IMR-90 (cell line): ENCODE measurements at regions not wholly inside any gene's neighbourhood (a gene's known extent, or its start where the extent isn't known, plus 50 kb on each side); places are given as distances from the start of the nearest gene placed in this dataset.

Experiments used
- ATAC-seq: fragments of 200-7000 bp; cut with Tn5 transposase; 2 replicates; pipeline ENCODE4 v1.9.1; 2020; ENCODE audit warnings: low read depth, mild to moderate bottlenecking, moderate library complexity
- BruUV-seq: library from RNA; stranded (reverse); fragments of 400-500 nt; replicated peaks from 2 replicates; lab custom pipeline; 2021; lab: Mats Ljungman, UMichigan
- CTCF ChIA-PET: fragments of 300-600 bp; formaldehyde crosslinking; extraction: SDS; loops from one replicate; lab custom pipeline; 2021; ENCODE audit warnings: antibody characterized with exemption; lab: Yijun Ruan, JAX
- POLR2A ChIA-PET: fragments of 300-600 bp; sonication (Branson Sonifier 250); formaldehyde crosslinking; loops from one replicate; lab custom pipeline; 2022; ENCODE audit warnings: antibody characterized with exemption; ENCODE audit not compliant: unreplicated experiment; lab: Charles Lee
- DNase-seq: peaks from one replicate; pipeline ENCODE4 v3.0.0; 2013
- H2AFZ ChIP-seq: replicated peaks from 2 replicates; pipeline ENCODE3; 2013; ENCODE audit warnings: low read length, mild to moderate bottlenecking; ENCODE audit not compliant: poor library complexity
- H2AK5ac ChIP-seq: 2 replicates; pipeline ENCODE4 v1.6.1; 2013; ENCODE audit warnings: low read depth, low read length, inconsistent platforms
- H2AK9ac ChIP-seq: replicated peaks from 2 replicates; pipeline ENCODE3; 2013; ENCODE audit warnings: mild to moderate bottlenecking, low read depth, low read length, moderate library complexity; ENCODE audit not compliant: poor library complexity
- H2BK120ac ChIP-seq: 2 replicates; pipeline ENCODE4 v1.6.1; 2013; ENCODE audit warnings: low read depth, low read length, inconsistent platforms
- H2BK15ac ChIP-seq: 3 replicates; pipeline ENCODE4 v1.6.1; 2013; ENCODE audit warnings: low read depth, low read length, inconsistent platforms
- H2BK20ac ChIP-seq: 2 replicates; pipeline ENCODE4 v1.6.1; 2013; ENCODE audit warnings: low read depth, mild to moderate bottlenecking, inconsistent platforms, low read length, moderate library complexity
- H2BK5ac ChIP-seq: 2 replicates; pipeline ENCODE4 v1.6.1; 2013; ENCODE audit warnings: mild to moderate bottlenecking, low read depth, low read length, inconsistent platforms; ENCODE audit not compliant: poor library complexity, severe bottlenecking
- H3K14ac ChIP-seq: replicated peaks from 2 replicates; pipeline ENCODE4 v1.6.1; 2013; ENCODE audit warnings: low read depth, low read length, inconsistent platforms
- H3K18ac ChIP-seq: 2 replicates; pipeline ENCODE4 v1.6.1; 2013; ENCODE audit warnings: low read depth, low read length, control low read depth
- H3K23ac ChIP-seq: 2 replicates; pipeline ENCODE4 v1.6.1; 2013; ENCODE audit warnings: low read depth, low read length, inconsistent platforms
- H3K27ac ChIP-seq: 2 replicates; pipeline ENCODE4 v1.5.1; 2013; ENCODE audit warnings: mild to moderate bottlenecking, control low read depth, low read length; ENCODE audit not compliant: insufficient read depth
- H3K27me3 ChIP-seq: 2 replicates; pipeline ENCODE4 v1.6.1; 2013; ENCODE audit warnings: low read length; ENCODE audit not compliant: control insufficient read depth, insufficient read depth
- H3K36me3 ChIP-seq: 2 replicates; pipeline ENCODE4 v1.6.1; 2013; ENCODE audit warnings: low read length, mixed read lengths; ENCODE audit not compliant: control insufficient read depth, insufficient read depth
- H3K4ac ChIP-seq: 2 replicates; pipeline ENCODE4 v1.6.1; 2013; ENCODE audit warnings: low read depth, low read length, inconsistent platforms
- H3K4me1 ChIP-seq: 2 replicates; pipeline ENCODE4 v1.6.1; 2013; ENCODE audit warnings: low read length, mixed read lengths; ENCODE audit not compliant: control insufficient read depth, insufficient read depth
- H3K4me2 ChIP-seq: 2 replicates; pipeline ENCODE4 v1.6.1; 2013; ENCODE audit warnings: low read depth, mild to moderate bottlenecking, control low read depth, low read length, moderate library complexity
- H3K4me3 ChIP-seq: 2 replicates; pipeline ENCODE4 v1.5.1; 2013; ENCODE audit warnings: low read depth, mild to moderate bottlenecking, control low read depth, low read length, moderate library complexity; ENCODE audit not compliant: insufficient read depth
- H3K56ac ChIP-seq: 2 replicates; pipeline ENCODE4 v1.6.1; 2013; ENCODE audit warnings: low read length, inconsistent platforms; ENCODE audit not compliant: insufficient read depth; ENCODE audit errors: extremely low read depth
- H3K79me1 ChIP-seq, 2 experiments: 2 replicates each; pipeline ENCODE4 v1.6.1; 2013; ENCODE audit warnings: low read length in 2 of 2, inconsistent platforms in 1 of 2, low read depth in 1 of 2
- H3K9ac ChIP-seq: 2 replicates; pipeline ENCODE4 v1.6.1; 2013; ENCODE audit warnings: low read depth, low read length, control low read depth
- H3K9me1 ChIP-seq: 2 replicates; pipeline ENCODE4 v1.6.1; 2013; ENCODE audit warnings: low read length, inconsistent platforms; ENCODE audit not compliant: insufficient read depth
- H3K9me3 ChIP-seq: 2 replicates; pipeline ENCODE4 v1.6.1; 2013; ENCODE audit warnings: low read length; ENCODE audit not compliant: control insufficient read depth, insufficient read depth
- H4K20me1 ChIP-seq: 2 replicates; pipeline ENCODE4 v1.6.1; 2013; ENCODE audit warnings: low read length, inconsistent platforms; ENCODE audit not compliant: insufficient read depth
- H4K5ac ChIP-seq: 2 replicates; pipeline ENCODE4 v1.6.1; 2013; ENCODE audit warnings: mild to moderate bottlenecking, low read depth, low read length, control low read depth
- H4K8ac ChIP-seq, 2 experiments: 2 replicates each; pipeline ENCODE4 v1.6.1; 2013; ENCODE audit warnings: low read depth in 2 of 2, low read length in 2 of 2, control low read depth in 1 of 2, inconsistent platforms in 1 of 2
- H4K91ac ChIP-seq: 2 replicates; pipeline ENCODE4 v1.6.1; 2013; ENCODE audit warnings: low read depth, low read length, inconsistent platforms; ENCODE audit not compliant: insufficient read depth
- BHLHE40 ChIP-seq: fragments of 150-350 bp; IDR thresholded peaks from 2 replicates; pipeline ENCODE4 v1.6.1; 2016; ENCODE audit warnings: mild to moderate bottlenecking, low read depth, low read length
- CEBPB ChIP-seq: IDR thresholded peaks from 2 replicates; pipeline ENCODE4 v1.6.1; 2012; ENCODE audit warnings: low read depth, low read length, improper control_type of control experiment
- MAFK ChIP-seq: IDR thresholded peaks from 2 replicates; pipeline ENCODE4 v1.6.1; 2012; ENCODE audit warnings: low read depth, low read length, improper control_type of control experiment
- MXI1 ChIP-seq: IDR thresholded peaks from 2 replicates; pipeline ENCODE4 v1.6.1; 2012; ENCODE audit warnings: low read depth, mild to moderate bottlenecking, low read length, moderate library complexity, borderline replicate concordance
- USF2 ChIP-seq: fragments of 150-350 bp; IDR thresholded peaks from 2 replicates; pipeline ENCODE4 v1.6.1; 2017; ENCODE audit warnings: mild to moderate bottlenecking, antibody characterized with exemption, low read length, low read depth
- WGBS, 2 experiments: methylation state at CpG; one replicate each; pipeline versions ENCODE4 v1.1.5 to v1.1.7; 2013; ENCODE audit warnings: missing lambda C conversion rate in 2 of 2; ENCODE audit not compliant: insufficient read length in 1 of 2; ENCODE audit errors: extremely low coverage in 2 of 2; 5-methylcytosine and 5-hydroxymethylcytosine counted together
- dilution Hi-C: fragments of 300-500 bp; cut with HindIII; formaldehyde crosslinking; loops from one replicate; pipeline ENCODE4 v1.14.3; 2018; ENCODE audit warnings: low sequenced_read_pairs; ENCODE audit not compliant: unreplicated experiment
- in situ Hi-C: fragments of 300-500 bp; cut with MboI; formaldehyde crosslinking; loops from 3 replicates; pipeline ENCODE4 v1.14.3; 2019; ENCODE audit warnings: low sequenced_read_pairs, inconsistent platforms, mixed read lengths
- intact Hi-C: fragments of 100-400 bp; cut with micrococcal nuclease; formaldehyde crosslinking; loops from 2 replicates; pipeline ENCODE4 v1.10.0; 2022

GRCh38 chr2:108111936-108112335, 125.6 kb downstream of the SLC5A7 start:
- Histone ChIP-seq H2AK5ac (no peak overlapping the region), H3K27ac (no peak overlapping the region), H3K23ac (no peak overlapping the region), H2BK20ac (no peak overlapping the region), H2BK120ac (no peak overlapping the region), H3K4ac (no peak overlapping the region), H4K91ac (no peak overlapping the region), H3K4me3 (no peak overlapping the region), H4K5ac (no peak overlapping the region), H4K20me1 (no peaks in the 10 kb centered on the region), H3K18ac (no peak overlapping the region), H3K9me1 (no peaks in the 10 kb centered on the region), H3K56ac (no peak overlapping the region), H3K36me3 (no peaks in the 10 kb centered on the region), H3K14ac (no peak overlapping the region), H3K79me1 (no peaks in the 10 kb centered on the region), H2AK9ac (no peak overlapping the region), H2BK15ac (no peak overlapping the region), H3K27me3 (no peaks in the 10 kb centered on the region), H4K8ac (no peak overlapping the region), H3K9ac (no peak overlapping the region), H2BK5ac (no peak overlapping the region), H2AFZ (no peak overlapping the region), H3K4me1 (no peaks in the 10 kb centered on the region), H3K9me3 (no peaks in the 10 kb centered on the region), H3K4me2 (no peak overlapping the region)
- BruUV-seq, result no TSS peak
- no peak for TF ChIP-seq CEBPB
- TF ChIP-seq BHLHE40, result no peak
- TF ChIP-seq MAFK, result no peak
- TF ChIP-seq MXI1, result no peak
- TF ChIP-seq USF2, result no peak
- DNase-seq, result no peak
- ChIA-PET POLR2A (no interaction called here), CTCF (no interaction called here)
- in situ Hi-C loops (no loop called here), intact Hi-C loops (no loop called here), dilution Hi-C loops (no loop called here)
- no peak for ATAC-seq
- WGBS, 2 experiments, result no CpG with 5 or more reads among the region's 2 CpGs
